Peyer's patch (tissue), 4 donors: ENCODE measurements at regions not wholly inside any gene's neighbourhood (a gene's known extent, or its start where the extent isn't known, plus 50 kb on each side); places are given as distances from the start of the nearest gene placed in this dataset.

Experiments
- CTCF ChIP-seq, 6 experiments: fragments of 450-650 bp in 4 of 6; fragments of 200-600 bp in 2 of 6; sonication (generic) in 1 of 6; IDR thresholded peaks; one replicate each; pipeline ENCODE4 v1.5.1; 2017 to 2019; ENCODE audit warnings: antibody characterized with exemption in 6 of 6, mild to moderate bottlenecking in 3 of 6, moderate library complexity in 1 of 6
- POLR2A ChIP-seq, 2 donors: fragments of 450-650 bp; IDR thresholded peaks; one replicate each; pipeline ENCODE4 v1.5.1; 2017; ENCODE audit warnings: antibody characterized with exemption in 2 of 2, mild to moderate bottlenecking in 2 of 2, moderate library complexity in 2 of 2

DNA sequence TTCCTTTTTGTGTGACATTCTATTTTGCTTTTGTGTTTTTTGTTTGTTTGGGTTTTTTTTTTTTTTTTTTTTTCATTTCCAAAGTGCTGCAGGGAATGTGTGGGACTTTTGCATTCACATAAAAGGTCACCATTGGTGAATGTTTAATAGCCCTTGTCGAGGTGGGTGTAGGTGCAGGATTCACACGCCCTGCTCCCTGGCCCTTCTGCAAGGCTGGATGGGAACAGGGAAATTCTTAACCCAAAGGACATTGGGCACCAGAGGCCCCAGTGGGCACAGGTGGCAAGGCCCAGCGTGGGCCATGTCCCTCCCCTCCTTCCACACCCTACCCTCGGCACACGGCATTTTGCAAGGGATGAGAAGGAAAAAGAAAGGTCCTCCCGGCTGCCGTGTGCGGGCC lies 50.4 kb upstream of the NOTCH1 start:
- TF ChIP-seq CTCF (IDR thresholded peaks at IDR 0.05) (no peak), POLR2A (IDR thresholded peaks at IDR 0.05) (no peak)
